ENCODE measurements at regions not wholly inside any gene's neighbourhood (a gene's known extent, or its start where the extent isn't known, plus 50 kb on each side); places are given as distances from the start of the nearest gene placed in this dataset.

- TF ChIP-seq FOXM1 (IDR thresholded peaks at IDR 0.05; ENCODE audit: low read depth) (no peak), EP300 (IDR thresholded peaks at IDR 0.05; ENCODE audit: borderline replicate concordance in 1 of 2, low read depth in 1 of 2, low read length in 1 of 2) (no peak), CTCF (IDR thresholded peaks at IDR 0.05) (no peak), POLR2AphosphoS5 (IDR thresholded peaks at IDR 0.05; ENCODE audit: low read depth, low read length) (no peak), YY1 (IDR thresholded peaks at IDR 0.05; ENCODE audit: low read depth) (no peak), GABPA (IDR thresholded peaks at IDR 0.05; ENCODE audit: low read depth) (no peak), NRF1 (IDR thresholded peaks at IDR 0.05; ENCODE audit: low read depth, low read length) (no peak), CHD2 (IDR thresholded peaks at IDR 0.05; ENCODE audit: low read length, partially characterized antibody) (no peak), ELF1 (IDR thresholded peaks at IDR 0.05) (no peak), RCOR1 (IDR thresholded peaks at IDR 0.05; ENCODE audit: low read length) (no peak), FOSL2 (IDR thresholded peaks at IDR 0.05; ENCODE audit: borderline replicate concordance, low read depth) (no peak), JUND (IDR thresholded peaks at IDR 0.05) (no peak), TCF12 (IDR thresholded peaks at IDR 0.05) (no peak)
Observed at GRCh38 chr14:89566644-89567415, 149.8 kb upstream of the FOXN3 start.
